CD4-positive, alpha-beta T cell (primary cell): ENCODE measurements at regions not wholly inside any gene's neighbourhood (a gene's known extent, or its start where the extent isn't known, plus 50 kb on each side); places are given as distances from the start of the nearest gene placed in this dataset.
A peak's percentile ranks its signal among the peaks of the same experiment; 100 is the strongest.
"Not testable (repeated sequence)": the region's sequence is repeated elsewhere in the genome, so short reads cannot be mapped to it uniquely, and the experiment has no call there.

Source experiments
- ATAC-seq: fragments of 200-7000 bp; cut with Tn5 transposase; one replicate; pipeline ENCODE4 v1.10.0; 2022; ENCODE audit warnings: mild to moderate bottlenecking; ENCODE audit not compliant: poor library complexity
- CTCF ChIA-PET: fragments of 350-600 bp; sonication (Branson Sonifier 250); formaldehyde crosslinking; loops from one replicate; lab custom pipeline; 2021; ENCODE audit warnings: antibody characterized with exemption, inconsistent platforms; lab: Charles Lee
- POLR2A ChIA-PET: fragments of 350-600 bp; sonication (Branson Sonifier 250); formaldehyde crosslinking; loops from one replicate; lab custom pipeline; 2021; ENCODE audit warnings: antibody characterized with exemption, inconsistent platforms; lab: Charles Lee
- DNase-seq, 14 experiments: peaks; one replicate each; pipeline ENCODE4 v3.0.0-alpha.2; 2013 to 2020; ENCODE audit warnings: mixed read lengths in 2 of 14
- H3K27ac ChIP-seq, 2 donors: one replicate each; pipeline versions ENCODE4 v1.5.1 to v1.7.0; 2013; ENCODE audit warnings: low read length in 2 of 2, low read depth in 1 of 2, mild to moderate bottlenecking in 1 of 2
- H3K27me3 ChIP-seq, 2 experiments: 1 replicate in 1 of 2; 2 replicates in 1 of 2; pipeline versions ENCODE4 v1.6.1 to v1.7.0; 2013; ENCODE audit warnings: low read length in 2 of 2, control low read depth in 1 of 2, mild to moderate bottlenecking in 1 of 2, moderate library complexity in 1 of 2; ENCODE audit not compliant: insufficient read depth in 2 of 2, control insufficient read depth in 1 of 2
- H3K36me3 ChIP-seq: one replicate; pipeline ENCODE4 v1.6.1; 2013; ENCODE audit warnings: low read length, control low read depth; ENCODE audit not compliant: insufficient read depth
- H3K4me1 ChIP-seq: one replicate; pipeline ENCODE4 v1.6.1; 2013; ENCODE audit warnings: low read length, control low read depth; ENCODE audit not compliant: insufficient read depth
- H3K4me3 ChIP-seq: one replicate; pipeline ENCODE4 v1.5.1; 2013; ENCODE audit warnings: mild to moderate bottlenecking, low read length, moderate library complexity
- H3K9me3 ChIP-seq, 2 experiments: 1 replicate in 1 of 2; 2 replicates in 1 of 2; pipeline versions ENCODE4 v1.6.1 to v1.7.0; 2013; ENCODE audit warnings: low read length in 2 of 2, mild to moderate bottlenecking in 2 of 2, control low read depth in 1 of 2, moderate library complexity in 1 of 2; ENCODE audit not compliant: control insufficient read depth in 1 of 2, insufficient read depth in 1 of 2
- H3K27ac Mint-ChIP-seq: one replicate; pipeline ENCODE4 v1.8.0; 2020; ENCODE audit warnings: mixed read lengths
- H3K27me3 Mint-ChIP-seq: one replicate; pipeline ENCODE4 v1.8.0; 2021; ENCODE audit warnings: mixed read lengths
- H3K36me3 Mint-ChIP-seq: one replicate; pipeline ENCODE4 v1.8.0; 2021; ENCODE audit warnings: low read depth, mixed read lengths
- H3K4me1 Mint-ChIP-seq: one replicate; pipeline ENCODE4 v1.8.0; 2021; ENCODE audit warnings: low read depth, mixed read lengths
- H3K4me3 Mint-ChIP-seq: one replicate; pipeline ENCODE4 v1.8.0; 2020; ENCODE audit warnings: mild to moderate bottlenecking, mixed read lengths
- H3K9me3 Mint-ChIP-seq: one replicate; pipeline ENCODE4 v1.8.0; 2020; ENCODE audit warnings: mixed read lengths
- intact Hi-C, 2 experiments: fragments of 100-400 bp; cut with DNase I in 1 of 2; cut with micrococcal nuclease in 1 of 2; formaldehyde crosslinking; loops; one replicate each; pipeline versions ENCODE4 v1.15.1 to v1.9.0; 2023 to 2025; cut with DNase I, micrococcal nuclease
- TF ChIP-seq, protein P1 (sequence below): fragments of 200-600 bp; IDR thresholded peaks from one replicate; pipeline ENCODE4 v1.8.0; 2022; ENCODE audit warnings: antibody characterized with exemption, mild to moderate bottlenecking

DNA sequence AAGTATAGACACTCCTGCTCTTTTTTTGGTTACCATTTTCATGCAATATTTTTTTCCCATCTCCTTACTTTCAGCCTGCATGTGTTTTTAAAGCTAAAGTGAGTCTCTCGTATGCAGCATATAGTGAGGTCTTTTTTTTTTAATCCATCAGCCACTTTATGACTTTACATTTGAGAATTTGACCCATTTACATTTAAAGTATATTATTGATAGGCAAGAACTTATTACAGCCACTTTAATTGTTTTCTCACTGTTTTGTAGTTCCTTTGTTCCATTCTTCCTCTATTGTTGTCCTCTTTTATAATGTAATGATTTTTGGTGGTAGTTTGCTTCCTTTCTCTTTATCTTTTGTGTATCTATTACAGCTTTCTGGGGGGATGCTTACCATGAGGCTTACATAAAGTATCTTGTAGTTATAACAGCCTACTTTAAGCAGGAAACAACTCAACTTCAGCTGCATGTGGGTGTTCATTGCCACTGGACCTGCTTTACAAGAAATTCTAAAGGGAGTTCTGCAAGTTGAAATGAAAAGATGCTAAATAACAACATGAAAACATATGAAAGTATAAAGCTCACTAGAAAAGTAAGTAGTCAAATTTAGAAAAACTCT, 71.8 kb downstream of the TNFAIP3 start:
- Histone ChIP-seq H3K4me3 (no peak overlapping the region), H3K9me3 (no peaks in the 10 kb centered on the region), H3K27me3 (no peaks in the 10 kb centered on the region), H3K27ac (no peak overlapping the region), H3K36me3 (no peaks in the 10 kb centered on the region), H3K4me1 (no peaks in the 10 kb centered on the region)
- TF ChIP-seq, protein P1, sequence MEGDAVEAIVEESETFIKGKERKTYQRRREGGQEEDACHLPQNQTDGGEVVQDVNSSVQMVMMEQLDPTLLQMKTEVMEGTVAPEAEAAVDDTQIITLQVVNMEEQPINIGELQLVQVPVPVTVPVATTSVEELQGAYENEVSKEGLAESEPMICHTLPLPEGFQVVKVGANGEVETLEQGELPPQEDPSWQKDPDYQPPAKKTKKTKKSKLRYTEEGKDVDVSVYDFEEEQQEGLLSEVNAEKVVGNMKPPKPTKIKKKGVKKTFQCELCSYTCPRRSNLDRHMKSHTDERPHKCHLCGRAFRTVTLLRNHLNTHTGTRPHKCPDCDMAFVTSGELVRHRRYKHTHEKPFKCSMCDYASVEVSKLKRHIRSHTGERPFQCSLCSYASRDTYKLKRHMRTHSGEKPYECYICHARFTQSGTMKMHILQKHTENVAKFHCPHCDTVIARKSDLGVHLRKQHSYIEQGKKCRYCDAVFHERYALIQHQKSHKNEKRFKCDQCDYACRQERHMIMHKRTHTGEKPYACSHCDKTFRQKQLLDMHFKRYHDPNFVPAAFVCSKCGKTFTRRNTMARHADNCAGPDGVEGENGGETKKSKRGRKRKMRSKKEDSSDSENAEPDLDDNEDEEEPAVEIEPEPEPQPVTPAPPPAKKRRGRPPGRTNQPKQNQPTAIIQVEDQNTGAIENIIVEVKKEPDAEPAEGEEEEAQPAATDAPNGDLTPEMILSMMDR = no peak
- Mint-ChIP-seq H3K4me1 (peaks cover 7% of the 10 kb centered on the region), H3K4me3 (no peak overlapping the region), H3K9me3 (peaks cover 11% of the 10 kb centered on the region), H3K27ac (no peak overlapping the region), H3K27me3 (no peaks in the 10 kb centered on the region), H3K36me3 (peaks cover 6% of the 10 kb centered on the region)
- ATAC-seq = no peak
- POLR2A ChIA-PET = interaction anchor here (0.6 to 0.9 kb wide), 2 partner anchors 231 to 232 kb away, joined by 3 to 4 read pairs; no protein-coding TSS in a partner anchor
- DNase-seq = no peak
- intact Hi-C loops = no loop called here
- CTCF ChIA-PET = interaction anchor here (1.1 to 1.9 kb wide), 3 partner anchors 12 to 71 kb away, joined by 3 to 6 read pairs (median 4); partner anchors contain the start of gene TNFAIP3

DNA sequence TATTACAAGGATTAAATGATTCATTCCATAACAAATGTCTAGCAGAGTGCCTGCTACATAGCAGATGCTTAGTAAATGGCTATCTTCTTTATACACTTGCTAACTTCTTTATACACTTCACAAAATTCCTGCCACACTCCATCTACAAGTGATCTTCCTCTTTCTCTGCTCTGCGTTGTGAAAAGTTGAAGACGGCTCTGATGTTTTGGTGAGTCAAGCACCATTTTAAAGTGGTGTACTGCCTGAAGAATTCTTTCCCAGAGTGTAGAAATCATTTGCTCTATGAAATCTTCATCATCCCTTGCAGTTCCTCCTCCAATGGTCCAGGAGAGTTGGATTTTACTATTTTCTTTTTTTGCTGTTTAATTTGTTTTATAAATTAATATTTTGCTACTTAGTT, 74.9 kb downstream of the TNFAIP3 start:
- Mint-ChIP-seq H3K9me3 (peaks cover 9% of the 10 kb centered on the region), H3K27ac (no peak overlapping the region), H3K36me3 (peaks cover 6% of the 10 kb centered on the region), H3K4me1 (peaks cover 14% of the 10 kb centered on the region), H3K4me3 (no peak overlapping the region), H3K27me3 (no peaks in the 10 kb centered on the region)
- DNase-seq (no peak), ATAC-seq (no peak)
- peaks cover 3% of the 10 kb centered on the region for H3K4me1 ChIP-seq
- no peak overlapping the region for H3K27ac ChIP-seq
- ChIA-PET CTCF (no interaction called here), POLR2A (no interaction called here)
- intact Hi-C loops = no loop called here
- H3K9me3 ChIP-seq = no peaks in the 10 kb centered on the region
- no peaks in the 10 kb centered on the region for H3K27me3 ChIP-seq
- H3K36me3 ChIP-seq = no peaks in the 10 kb centered on the region
- TF ChIP-seq, protein P1 = no peak
- H3K4me3 ChIP-seq = no peak overlapping the region

DNA sequence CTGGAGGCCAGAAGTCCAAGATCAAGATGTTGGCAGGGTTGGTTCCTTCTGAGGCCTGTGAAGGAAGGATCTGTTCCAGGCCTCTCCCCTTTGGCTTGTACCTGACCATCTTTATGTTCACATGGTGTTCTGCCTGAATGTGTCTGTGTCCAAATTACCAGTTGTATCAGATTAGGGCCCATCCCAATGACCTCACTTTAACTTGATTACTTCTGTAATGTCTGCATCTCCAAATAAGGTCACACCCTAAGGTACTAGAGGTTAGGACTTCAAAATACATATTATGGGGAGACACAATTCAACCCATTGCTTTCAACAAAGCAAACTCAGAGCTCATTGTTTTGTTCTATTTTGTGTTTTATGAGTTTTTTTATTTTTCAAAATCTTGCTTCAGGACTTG, 75.7 kb downstream of the TNFAIP3 start:
- Mint-ChIP-seq H3K36me3 (peaks cover 6% of the 10 kb centered on the region), H3K27me3 (no peaks in the 10 kb centered on the region), H3K4me1 (peaks cover 14% of the 10 kb centered on the region), H3K27ac (no peak overlapping the region), H3K9me3 (peaks cover 8% of the 10 kb centered on the region), H3K4me3 (no peak overlapping the region)
- ChIA-PET POLR2A (no interaction called here), CTCF (no interaction called here)
- H3K4me1 ChIP-seq = peaks cover 3% of the 10 kb centered on the region
- H3K27me3 ChIP-seq = no peaks in the 10 kb centered on the region
- intact Hi-C loops = no loop called here
- H3K9me3 ChIP-seq = no peaks in the 10 kb centered on the region
- no peak for ATAC-seq
- TF ChIP-seq, protein P1 = no peak
- no peak overlapping the region for H3K27ac ChIP-seq
- H3K36me3 ChIP-seq = no peaks in the 10 kb centered on the region
- no peak for DNase-seq
- H3K4me3 ChIP-seq = no peak overlapping the region

DNA sequence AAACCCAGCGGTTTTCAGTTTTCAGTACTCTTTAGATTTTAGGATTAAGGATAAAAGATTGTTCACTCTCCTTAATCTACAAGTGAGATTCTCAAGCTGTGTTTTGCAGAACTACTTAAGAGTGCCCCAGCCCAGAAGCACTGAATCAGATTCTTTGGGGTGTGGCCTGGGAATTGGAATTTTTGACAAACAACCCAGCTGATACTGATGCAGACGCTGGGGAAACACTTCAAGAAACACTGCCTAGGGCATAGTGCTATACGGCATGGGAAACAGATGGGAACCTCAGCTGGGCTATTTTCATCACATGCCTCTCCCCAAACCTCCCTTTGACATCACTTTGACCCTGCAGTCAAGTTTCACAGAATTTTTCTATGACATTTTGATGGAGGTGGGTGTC, 77.3 kb downstream of the TNFAIP3 start:
- H3K4me1 Mint-ChIP-seq = peaks cover 16% of the 10 kb centered on the region
- H3K4me1 ChIP-seq, H3K27me3 Mint-ChIP-seq, H3K27ac ChIP-seq, H3K4me3 ChIP-seq, ATAC-seq, H3K4me3 Mint-ChIP-seq, H3K36me3 ChIP-seq, H3K27me3 ChIP-seq, H3K9me3 ChIP-seq, H3K9me3 Mint-ChIP-seq, H3K27ac Mint-ChIP-seq, H3K36me3 Mint-ChIP-seq: not testable (repeated sequence)
- peak in 2 of 14 experiments; percentile 28 to 52 for DNase-seq
- ChIA-PET CTCF (interaction anchor here (0.8 to 2.2 kb wide), 16 partner anchors 10 to 245 kb away, joined by 3 to 11 read pairs (median 5); partner anchors contain the start of gene TNFAIP3), POLR2A (interaction anchor here (1.0 to 2.1 kb wide), 6 partner anchors 17 to 236 kb away, joined by 3 to 22 read pairs (median 8); partner anchors contain the start of gene TNFAIP3)
- intact Hi-C loops = loop anchor here (2.0 kb wide), 2 partner anchors 62 to 146 kb away; no protein-coding TSS in a partner anchor
